Colonic mucosa (tissue), 4 donors: ENCODE measurements at regions not wholly inside any gene's neighbourhood (a gene's known extent, or its start where the extent isn't known, plus 50 kb on each side); places are given as distances from the start of the nearest gene placed in this dataset.

Experiments
- DNase-seq: peaks from one replicate; pipeline ENCODE4 v3.0.0-alpha.2; 2020
- H3K27ac ChIP-seq: fragments of 200-600 bp; one replicate; pipeline ENCODE4 v1.8.0; 2021
- H3K27me3 ChIP-seq: fragments of 200-600 bp; one replicate; pipeline ENCODE4 v1.8.0; 2021
- H3K36me3 ChIP-seq: fragments of 200-600 bp; one replicate; pipeline ENCODE4 v1.8.0; 2021
- H3K4me1 ChIP-seq: fragments of 200-600 bp; one replicate; pipeline ENCODE4 v1.8.0; 2021; ENCODE audit warnings: mild to moderate bottlenecking
- H3K4me3 ChIP-seq: fragments of 200-600 bp; one replicate; pipeline ENCODE4 v1.8.0; 2021
- H3K9ac ChIP-seq, 2 donors: one replicate each; pipeline ENCODE4 v1.7.0; 2013; ENCODE audit warnings: control low read depth in 2 of 2, low read depth in 2 of 2, low read length in 2 of 2
- H3K9me3 ChIP-seq: fragments of 200-600 bp; one replicate; pipeline ENCODE4 v1.8.0; 2021
- intact Hi-C: fragments of 100-400 bp; cut with DNase I; formaldehyde crosslinking; loops from one replicate; pipeline ENCODE4 v1.14.1; 2022
- TF ChIP-seq, protein P1 (sequence below): fragments of 200-600 bp; IDR thresholded peaks from one replicate; pipeline ENCODE4 v1.8.0; 2022; ENCODE audit warnings: antibody characterized with exemption, mild to moderate bottlenecking
- donor health status: healthy.
- donor health status: DM: no; HTN: no; CAD: no.
- donor health status: DM: no; HTN: no; CAD: no.

DNA sequence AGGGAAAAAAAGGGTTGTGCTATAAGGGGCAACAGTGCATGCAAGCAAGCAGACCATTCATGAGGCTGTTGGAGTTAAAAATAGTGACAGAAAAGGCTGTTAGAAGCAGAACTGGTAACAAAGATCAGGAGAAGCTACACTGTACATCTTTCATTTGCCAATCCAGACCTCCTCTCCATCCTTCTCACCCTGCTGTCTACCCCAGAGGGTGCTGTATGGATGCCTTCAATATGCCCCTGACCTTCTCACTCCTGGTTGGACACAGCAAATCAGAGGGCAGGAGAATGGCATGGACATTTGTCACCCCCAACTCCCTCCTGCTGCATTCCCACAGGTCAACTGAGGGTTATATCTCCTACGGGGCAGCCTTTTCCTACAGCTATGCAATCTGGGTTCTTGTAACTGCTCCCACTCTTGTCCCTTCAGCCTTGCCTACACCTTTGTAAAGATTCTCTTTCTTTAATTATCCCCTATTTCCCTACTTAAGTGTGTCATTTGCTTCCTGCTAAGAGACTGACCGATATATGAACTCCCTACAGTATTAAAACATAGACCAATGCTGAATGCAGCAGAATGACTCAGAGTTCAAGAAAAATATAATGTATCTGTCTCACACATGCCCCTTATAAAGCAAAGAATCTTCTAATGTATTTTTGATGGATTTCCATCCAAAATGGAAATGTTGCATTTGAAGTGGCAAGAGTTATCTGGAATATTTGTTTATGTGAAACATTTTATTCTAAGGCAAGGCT is 169.2 kb upstream of the NCKAP5 start:
- Histone ChIP-seq H3K27me3 (no peaks in the 10 kb centered on the region), H3K4me1 (no peaks in the 10 kb centered on the region), H3K4me3 (no peak overlapping the region), H3K9ac (no peak overlapping the region), H3K27ac (no peak overlapping the region), H3K36me3 (no peaks in the 10 kb centered on the region), H3K9me3 (no peaks in the 10 kb centered on the region)
- intact Hi-C loops = no loop called here
- TF ChIP-seq, protein P1, sequence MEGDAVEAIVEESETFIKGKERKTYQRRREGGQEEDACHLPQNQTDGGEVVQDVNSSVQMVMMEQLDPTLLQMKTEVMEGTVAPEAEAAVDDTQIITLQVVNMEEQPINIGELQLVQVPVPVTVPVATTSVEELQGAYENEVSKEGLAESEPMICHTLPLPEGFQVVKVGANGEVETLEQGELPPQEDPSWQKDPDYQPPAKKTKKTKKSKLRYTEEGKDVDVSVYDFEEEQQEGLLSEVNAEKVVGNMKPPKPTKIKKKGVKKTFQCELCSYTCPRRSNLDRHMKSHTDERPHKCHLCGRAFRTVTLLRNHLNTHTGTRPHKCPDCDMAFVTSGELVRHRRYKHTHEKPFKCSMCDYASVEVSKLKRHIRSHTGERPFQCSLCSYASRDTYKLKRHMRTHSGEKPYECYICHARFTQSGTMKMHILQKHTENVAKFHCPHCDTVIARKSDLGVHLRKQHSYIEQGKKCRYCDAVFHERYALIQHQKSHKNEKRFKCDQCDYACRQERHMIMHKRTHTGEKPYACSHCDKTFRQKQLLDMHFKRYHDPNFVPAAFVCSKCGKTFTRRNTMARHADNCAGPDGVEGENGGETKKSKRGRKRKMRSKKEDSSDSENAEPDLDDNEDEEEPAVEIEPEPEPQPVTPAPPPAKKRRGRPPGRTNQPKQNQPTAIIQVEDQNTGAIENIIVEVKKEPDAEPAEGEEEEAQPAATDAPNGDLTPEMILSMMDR = no peak
- DNase-seq = no peak

DNA sequence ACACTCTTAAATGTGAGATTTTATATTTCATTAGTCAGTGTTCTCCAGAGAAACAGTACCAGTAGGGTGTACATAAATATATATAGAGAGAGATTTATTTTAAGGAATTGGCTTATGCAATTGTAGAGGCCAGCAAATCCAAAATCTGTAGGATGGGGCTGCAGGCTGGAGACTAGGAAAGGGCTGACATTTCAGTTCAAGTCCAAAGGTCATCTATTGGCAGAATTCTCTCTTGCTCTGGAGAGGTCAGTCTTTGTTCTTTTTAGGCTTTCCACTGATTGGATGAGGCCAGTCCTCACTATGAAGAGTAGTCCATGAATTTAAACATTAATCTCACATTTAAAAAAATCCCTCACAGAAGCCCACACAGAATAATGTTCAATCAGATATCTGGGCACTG is 170.8 kb upstream of the NCKAP5 start:
- H3K36me3 ChIP-seq = no peaks in the 10 kb centered on the region
- H3K4me1 ChIP-seq = no peaks in the 10 kb centered on the region
- H3K9me3 ChIP-seq = no peaks in the 10 kb centered on the region
- H3K27me3 ChIP-seq = no peaks in the 10 kb centered on the region
- no peak overlapping the region for H3K9ac ChIP-seq
- no peak for DNase-seq
- intact Hi-C loops = no loop called here
- H3K27ac ChIP-seq = no peak overlapping the region
- H3K4me3 ChIP-seq = no peak overlapping the region
- TF ChIP-seq, protein P1 = no peak

DNA sequence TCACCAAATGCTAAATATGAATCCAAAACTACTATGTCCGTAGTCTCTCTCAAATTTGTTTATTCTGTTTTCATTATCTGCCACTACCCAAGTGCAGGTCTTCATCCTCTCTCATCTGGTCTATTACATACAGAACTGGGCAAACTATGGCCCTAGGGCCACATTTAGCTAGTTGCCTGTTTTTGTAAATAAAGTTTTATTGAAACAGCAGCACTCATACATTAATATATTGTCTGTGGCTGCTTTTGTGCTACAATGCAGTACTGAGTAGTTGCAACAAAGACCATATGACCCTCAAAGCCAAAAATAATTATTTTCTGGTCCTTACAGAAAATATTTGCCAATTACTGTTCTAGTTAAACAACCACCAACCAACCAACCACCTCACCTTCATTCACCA is 172.2 kb upstream of the NCKAP5 start:
- Histone ChIP-seq H3K27ac (no peak overlapping the region), H3K4me3 (no peak overlapping the region), H3K9ac (no peak overlapping the region), H3K36me3 (no peaks in the 10 kb centered on the region), H3K4me1 (no peaks in the 10 kb centered on the region), H3K9me3 (no peaks in the 10 kb centered on the region), H3K27me3 (no peaks in the 10 kb centered on the region)
- TF ChIP-seq, protein P1 = no peak
- DNase-seq = no peak
- intact Hi-C loops = no loop called here

DNA sequence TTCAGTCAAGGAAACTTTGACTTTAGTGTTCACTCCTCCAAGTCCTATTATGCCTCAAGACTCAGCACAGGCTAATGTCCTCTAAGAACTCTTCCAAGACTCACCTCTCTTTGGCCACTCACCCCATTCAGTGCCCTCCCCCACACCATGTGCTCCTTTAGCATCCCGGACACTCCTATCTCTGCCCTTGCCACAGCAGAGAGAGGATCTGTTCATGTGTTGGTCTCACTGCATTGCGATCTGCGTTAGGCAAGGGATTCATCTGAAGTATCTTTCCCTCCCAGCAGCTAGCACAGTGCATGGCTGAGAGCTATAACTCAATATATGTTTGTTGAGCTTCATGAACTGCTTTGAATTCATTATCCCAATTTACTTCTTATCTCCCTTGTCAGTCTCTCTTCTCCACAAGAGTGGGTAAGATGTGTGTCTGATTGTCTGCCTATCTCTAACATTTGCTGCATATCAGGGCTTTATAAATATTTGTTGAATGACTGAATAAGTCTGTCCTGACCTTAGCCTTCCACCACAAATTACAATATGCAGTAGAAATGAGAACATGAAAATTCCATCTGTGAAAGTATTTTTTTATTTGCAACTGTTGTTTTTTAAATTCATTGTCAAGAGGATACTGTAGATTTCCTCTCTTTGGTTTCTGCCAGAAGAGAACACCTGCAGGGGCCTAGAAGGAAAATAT is 179.9 kb upstream of the NCKAP5 start:
- H3K27ac ChIP-seq = no peak overlapping the region
- H3K4me1 ChIP-seq = no peaks in the 10 kb centered on the region
- H3K9ac ChIP-seq = no peak overlapping the region
- DNase-seq = no peak
- intact Hi-C loops = no loop called here
- no peaks in the 10 kb centered on the region for H3K27me3 ChIP-seq
- H3K9me3 ChIP-seq = no peaks in the 10 kb centered on the region
- TF ChIP-seq, protein P1 = no peak
- no peak overlapping the region for H3K4me3 ChIP-seq
- H3K36me3 ChIP-seq = no peaks in the 10 kb centered on the region

DNA sequence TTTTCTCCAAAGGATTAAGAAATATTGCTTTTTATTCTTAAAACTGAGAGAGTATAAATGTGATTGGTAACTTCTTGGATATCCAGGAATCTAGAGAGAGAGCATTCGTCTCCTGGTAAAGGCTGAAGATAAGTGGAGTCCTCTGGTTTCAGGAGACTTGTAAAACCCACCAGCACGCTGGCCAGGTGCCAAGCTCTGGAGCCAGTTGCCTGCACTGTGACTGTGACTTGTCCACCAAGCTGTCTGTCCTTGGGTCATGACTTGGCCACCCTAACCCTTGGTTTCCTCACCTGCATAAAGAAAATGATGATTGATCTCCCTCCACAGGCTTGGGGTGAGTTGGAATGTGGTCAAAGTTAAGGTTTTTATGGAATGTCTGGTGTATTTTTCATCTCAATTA is 185.4 kb upstream of the NCKAP5 start:
- no peaks in the 10 kb centered on the region for H3K9me3 ChIP-seq
- no peaks in the 10 kb centered on the region for H3K4me1 ChIP-seq
- no peak overlapping the region for H3K27ac ChIP-seq
- intact Hi-C loops = no loop called here
- DNase-seq = no peak
- H3K27me3 ChIP-seq = no peaks in the 10 kb centered on the region
- no peaks in the 10 kb centered on the region for H3K36me3 ChIP-seq
- H3K4me3 ChIP-seq = no peak overlapping the region
- no peak overlapping the region for H3K9ac ChIP-seq
- TF ChIP-seq, protein P1 = no peak
